Liver (tissue), 7 donors: ENCODE measurements at regions not wholly inside any gene's neighbourhood (a gene's known extent, or its start where the extent isn't known, plus 50 kb on each side); places are given as distances from the start of the nearest gene placed in this dataset.

ENCODE experiments used
- DNase-seq: peaks from one replicate; pipeline ENCODE4 v3.0.0-alpha.2; 2017; ENCODE audit warnings: low spot score
- H3K27ac ChIP-seq, 2 donors: one replicate each; pipeline ENCODE4 v1.7.0; 2013; ENCODE audit warnings: inconsistent platforms in 2 of 2, low read length in 2 of 2, control low read depth in 1 of 2, low read depth in 1 of 2, mild to moderate bottlenecking in 1 of 2
- H3K27me3 ChIP-seq, 4 donors: one replicate each; pipeline versions ENCODE4 v1.6.1 to v1.7.0; 2013; ENCODE audit warnings: low read length in 3 of 4, inconsistent platforms in 1 of 4, mild to moderate bottlenecking in 1 of 4, moderate library complexity in 1 of 4; ENCODE audit not compliant: control insufficient read depth in 4 of 4, insufficient read depth in 4 of 4
- H3K36me3 ChIP-seq, 4 donors: one replicate each; pipeline versions ENCODE4 v1.6.1 to v1.7.0; 2013; ENCODE audit warnings: low read length in 3 of 4, mild to moderate bottlenecking in 3 of 4, low read depth in 1 of 4, moderate library complexity in 1 of 4; ENCODE audit not compliant: control insufficient read depth in 4 of 4, insufficient read depth in 3 of 4
- H3K4me1 ChIP-seq, 4 donors: one replicate each; pipeline versions ENCODE4 v1.6.1 to v1.7.0; 2013; ENCODE audit warnings: low read length in 3 of 4, mild to moderate bottlenecking in 3 of 4, moderate library complexity in 1 of 4; ENCODE audit not compliant: control insufficient read depth in 4 of 4, insufficient read depth in 4 of 4
- H3K4me3 ChIP-seq, 3 donors: one replicate each; pipeline versions ENCODE4 v1.6.1 to v1.7.0; 2013; ENCODE audit warnings: low read length in 3 of 3, control low read depth in 1 of 3, low read depth in 1 of 3, mild to moderate bottlenecking in 1 of 3
- H3K9ac ChIP-seq, 2 donors: one replicate each; pipeline ENCODE4 v1.7.0; 2013; ENCODE audit warnings: low read length in 2 of 2, mild to moderate bottlenecking in 2 of 2, moderate library complexity in 2 of 2, control low read depth in 1 of 2, low read depth in 1 of 2
- H3K9me3 ChIP-seq, 4 donors: one replicate each; pipeline versions ENCODE4 v1.6.1 to v1.7.0; 2013; ENCODE audit warnings: low read length in 3 of 4; ENCODE audit not compliant: control insufficient read depth in 4 of 4
- ATF3 ChIP-seq: IDR thresholded peaks from 2 replicates; pipeline ENCODE4 v1.6.1; 2016; ENCODE audit warnings: antibody characterized with exemption
- CTCF ChIP-seq: fragments of 150-350 bp; IDR thresholded peaks from 2 replicates; pipeline ENCODE4 v1.5.1; 2017; ENCODE audit warnings: improper control_type of control experiment, low read depth, low read length; ENCODE audit not compliant: missing input control
- EGR1 ChIP-seq, 2 donors: IDR thresholded peaks; 2 replicates each; pipeline ENCODE4 v1.6.1; 2016 to 2018; ENCODE audit warnings: antibody characterized with exemption in 2 of 2, low read depth in 2 of 2
- FOXA1 ChIP-seq: IDR thresholded peaks from 2 replicates; pipeline ENCODE4 v1.6.1; 2016; ENCODE audit warnings: antibody characterized with exemption
- GABPA ChIP-seq, 2 donors: IDR thresholded peaks in 1 of 2; conservative IDR thresholded peaks in 1 of 2; 2 replicates each; pipeline ENCODE4 v1.6.1; 2016; ENCODE audit warnings: antibody characterized with exemption in 2 of 2, mild to moderate bottlenecking in 1 of 2, moderate library complexity in 1 of 2
- HNF4A ChIP-seq, 2 donors: conservative IDR thresholded peaks; 2 replicates each; pipeline ENCODE4 v1.6.1; 2016; ENCODE audit warnings: antibody characterized with exemption in 2 of 2, mild to moderate bottlenecking in 2 of 2
- JUND ChIP-seq, 2 donors: IDR thresholded peaks; 2 replicates each; pipeline ENCODE4 v1.6.1; 2016; ENCODE audit warnings: antibody characterized with exemption in 2 of 2
- MAX ChIP-seq: IDR thresholded peaks from 2 replicates; pipeline ENCODE4 v1.6.1; 2016; ENCODE audit warnings: antibody characterized with exemption
- REST ChIP-seq: IDR thresholded peaks from 2 replicates; pipeline ENCODE4 v1.6.1; 2016; ENCODE audit warnings: antibody characterized with exemption, mild to moderate bottlenecking
- RXRA ChIP-seq, 2 donors: IDR thresholded peaks; 2 replicates each; pipeline ENCODE4 v1.6.1; 2017 to 2018; ENCODE audit warnings: antibody characterized with exemption in 2 of 2, mild to moderate bottlenecking in 1 of 2
- SP1 ChIP-seq: IDR thresholded peaks from 2 replicates; pipeline ENCODE4 v1.6.1; 2018; ENCODE audit warnings: antibody characterized with exemption, mild to moderate bottlenecking
- TAF1 ChIP-seq: conservative IDR thresholded peaks from 2 replicates; pipeline ENCODE4 v1.6.1; 2016; ENCODE audit warnings: antibody characterized with exemption, mild to moderate bottlenecking
- YY1 ChIP-seq: IDR thresholded peaks from 2 replicates; pipeline ENCODE4 v1.6.1; 2016; ENCODE audit warnings: antibody characterized with exemption, mild to moderate bottlenecking
- ZBTB33 ChIP-seq: IDR thresholded peaks from 2 replicates; pipeline ENCODE4 v1.6.1; 2016; ENCODE audit warnings: antibody characterized with exemption
- donor health status: healthy.
- donor health status: healthy.
- donor health status: healthy.
- donor health status: healthy.

GRCh38 chr5:87807783-87808182 is 395.1 kb upstream of the CCNH start:
- Histone ChIP-seq H3K36me3 (no peaks in the 10 kb centered on the region), H3K27me3 (no peaks in the 10 kb centered on the region), H3K27ac (no peak overlapping the region), H3K4me3 (no peak overlapping the region), H3K4me1 (no peaks in the 10 kb centered on the region), H3K9me3 (no peaks in the 10 kb centered on the region), H3K9ac (no peak overlapping the region)
- no peak for DNase-seq
- TF ChIP-seq REST: no peak
- no peak for TF ChIP-seq YY1
- no peak for TF ChIP-seq ATF3
- TF ChIP-seq JUND (IDR thresholded peaks at IDR 0.05): no peak
- TF ChIP-seq SP1: no peak
- TF ChIP-seq MAX: no peak
- no peak for TF ChIP-seq FOXA1
- no peak for TF ChIP-seq CTCF
- TF ChIP-seq RXRA (IDR thresholded peaks at IDR 0.05): no peak
- no peak for TF ChIP-seq ZBTB33
- no peak for TF ChIP-seq GABPA (IDR thresholded peaks at IDR 0.05 in 1 of 2, conservative IDR thresholded peaks at IDR 0.05 in 1 of 2)
- no peak for TF ChIP-seq TAF1
- TF ChIP-seq HNF4A (conservative IDR thresholded peaks at IDR 0.05): no peak
- TF ChIP-seq EGR1 (IDR thresholded peaks at IDR 0.05; ENCODE audit: low read depth in 2 of 2): no peak

GRCh38 chr5:87803352-87803751 is 390.6 kb upstream of the CCNH start:
- Histone ChIP-seq H3K4me1 (no peaks in the 10 kb centered on the region), H3K9ac (no peak overlapping the region), H3K27me3 (no peaks in the 10 kb centered on the region), H3K27ac (no peak overlapping the region), H3K9me3 (no peaks in the 10 kb centered on the region), H3K36me3 (no peaks in the 10 kb centered on the region), H3K4me3 (no peak overlapping the region)
- TF ChIP-seq CTCF (no peak), RXRA (IDR thresholded peaks at IDR 0.05) (no peak), HNF4A (conservative IDR thresholded peaks at IDR 0.05) (no peak), FOXA1 (no peak), ATF3 (no peak), EGR1 (IDR thresholded peaks at IDR 0.05; ENCODE audit: low read depth in 2 of 2) (no peak), JUND (IDR thresholded peaks at IDR 0.05) (no peak), ZBTB33 (no peak), SP1 (no peak)
- DNase-seq: no peak
